HepG2 (cell line): ENCODE measurements at regions not wholly inside any gene's neighbourhood (a gene's known extent, or its start where the extent isn't known, plus 50 kb on each side); places are given as distances from the start of the nearest gene placed in this dataset.

ENCODE experiments used
- ATAC-seq: fragments of 200-7000 bp; cut with Tn5 transposase; 3 replicates; pipeline ENCODE4 v1.9.1; 2020; ENCODE audit warnings: mild to moderate bottlenecking, moderate library complexity
- BruUV-seq: library from RNA; stranded (reverse); fragments of 400-500 nt; replicated peaks from 2 replicates; lab custom pipeline; 2021; lab: Mats Ljungman, UMichigan
- CTCF ChIA-PET: fragments of 300-600 bp; formaldehyde crosslinking; extraction: SDS; loops from one replicate; lab custom pipeline; 2021; ENCODE audit warnings: low total read pairs, inconsistent platforms, low intra/inter-chr PET ratio; lab: Yijun Ruan, JAX
- POLR2A ChIA-PET: fragments of 350-600 bp; sonication (Branson Sonifier 250); formaldehyde crosslinking; loops from one replicate; lab custom pipeline; 2020; ENCODE audit warnings: antibody characterized with exemption, inconsistent platforms; lab: Yijun Ruan, JAX
- DNase-seq: peaks from one replicate; pipeline ENCODE4 v3.0.0-alpha.2; 2015; ENCODE audit warnings: low spot score
- FAIRE-seq: peaks from 3 replicates; lab custom pipeline; 2011; peaks lifted over from hg19 to GRCh38; lab: Jason Lieb, UNC
- H2AFZ ChIP-seq: one replicate; pipeline ENCODE4 v1.6.1; 2011; ENCODE audit warnings: low read length, inconsistent platforms
- H3K27ac ChIP-seq: fragments of 300-600 bp; 3 replicates; pipeline ENCODE4 v1.8.0; 2011; ENCODE audit warnings: mixed run types, mild to moderate bottlenecking, mixed read lengths, low read length, inconsistent platforms; ENCODE audit not compliant: insufficient read depth; ENCODE audit errors: extremely low read length
- H3K27me3 ChIP-seq, 2 experiments: fragments of 200-600 bp in 1 of 2; 2 replicates in 1 of 2; 3 replicates in 1 of 2; pipeline versions ENCODE4 v1.6.0 to v1.8.0; 2011; ENCODE audit warnings: low read length in 2 of 2, mild to moderate bottlenecking in 2 of 2, moderate library complexity in 2 of 2, inconsistent platforms in 1 of 2; ENCODE audit not compliant: insufficient read depth in 2 of 2, control insufficient read depth in 1 of 2
- H3K36me3 ChIP-seq, 2 experiments: fragments of 200-600 bp in 1 of 2; replicated peaks in 1 of 2; 2 replicates in 1 of 2; 3 replicates in 1 of 2; pipeline versions ENCODE4 v1.5.1 to v1.8.0; 2011; ENCODE audit warnings: low read length in 2 of 2, inconsistent platforms in 1 of 2; ENCODE audit not compliant: insufficient read depth in 2 of 2, control insufficient read depth in 1 of 2
- H3K4me1 ChIP-seq: 2 replicates; pipeline ENCODE4 v1.5.1; 2012; ENCODE audit warnings: low read length, inconsistent platforms; ENCODE audit not compliant: insufficient read depth
- H3K4me2 ChIP-seq: 2 replicates; pipeline ENCODE4 v1.6.0; 2011; ENCODE audit warnings: low read depth, low read length, inconsistent platforms
- H3K4me3 ChIP-seq, 3 experiments: fragments of 200-600 bp in 1 of 3; sonication (generic), shearing (Covaris generic) in 1 of 3; replicated peaks in 1 of 3; 2 replicates each; pipeline ENCODE4 v1.5.1; 2011 to 2016; ENCODE audit warnings: low read length in 3 of 3, inconsistent platforms in 2 of 3, low read depth in 2 of 3, mild to moderate bottlenecking in 2 of 3, control low read depth in 1 of 3, mixed read lengths in 1 of 3; ENCODE audit not compliant: insufficient read depth in 1 of 3
- H3K79me2 ChIP-seq: one replicate; pipeline ENCODE4 v1.6.1; 2011; ENCODE audit warnings: low read length, inconsistent platforms; ENCODE audit not compliant: insufficient read depth
- H3K9ac ChIP-seq: 2 replicates; pipeline ENCODE4 v1.6.0; 2011; ENCODE audit warnings: mild to moderate bottlenecking, low read depth, low read length, inconsistent platforms; ENCODE audit not compliant: insufficient read depth
- H3K9me3 ChIP-seq: 2 replicates; pipeline ENCODE4 v1.5.1; 2012; ENCODE audit warnings: mild to moderate bottlenecking, low read length
- H4K20me1 ChIP-seq: 2 replicates; pipeline ENCODE4 v1.6.0; 2011; ENCODE audit warnings: inconsistent platforms, mild to moderate bottlenecking, low read length, moderate library complexity; ENCODE audit not compliant: insufficient read depth
- FOXC1 ChIP-seq: sonication (generic); formaldehyde crosslinking; IDR thresholded peaks from 2 replicates; pipeline ENCODE4 v1.8.0; 2022; ENCODE audit warnings: mild to moderate bottlenecking, missing genetic modification reagents, borderline replicate concordance
- IKZF5 ChIP-seq: IDR thresholded peaks from 2 replicates; pipeline ENCODE4 v1.6.1; 2018; ENCODE audit warnings: missing genetic modification reagents, mild to moderate bottlenecking, missing compliant biosample characterization
- LCORL ChIP-seq, 2 experiments: fragments of 450-650 bp in 1 of 2; sonication (generic) in 1 of 2; formaldehyde crosslinking in 1 of 2; IDR thresholded peaks; 2 replicates each; pipeline versions ENCODE4 v1.5.0 to v1.6.1; 2017 to 2020; ENCODE audit warnings: antibody characterized with exemption in 1 of 2, missing genetic modification reagents in 1 of 2
- MLX ChIP-seq: IDR thresholded peaks from 2 replicates; pipeline ENCODE4 v1.6.1; 2016
- MYNN ChIP-seq: sonication (generic); formaldehyde crosslinking; IDR thresholded peaks from 2 replicates; pipeline ENCODE4 v1.4.0; 2020; ENCODE audit warnings: mild to moderate bottlenecking, low read depth, missing genetic modification reagents
- PRDM10 ChIP-seq: sonication (generic); formaldehyde crosslinking; IDR thresholded peaks from 2 replicates; pipeline ENCODE4 v1.4.0; 2020; ENCODE audit warnings: low read depth, missing genetic modification reagents
- RBAK ChIP-seq: sonication (generic); formaldehyde crosslinking; IDR thresholded peaks from 2 replicates; pipeline ENCODE4 v1.5.1; 2020; ENCODE audit warnings: mild to moderate bottlenecking, missing genetic modification reagents
- REXO4 ChIP-seq: sonication (generic); formaldehyde crosslinking; IDR thresholded peaks from 2 replicates; pipeline ENCODE4 v1.8.0; 2022; ENCODE audit warnings: missing genetic modification reagents, mild to moderate bottlenecking, borderline replicate concordance
- SKI ChIP-seq: fragments of 450-650 bp; IDR thresholded peaks from one replicate; pipeline ENCODE4 v1.6.1; 2018; ENCODE audit warnings: mild to moderate bottlenecking; ENCODE audit not compliant: partially characterized antibody
- SOX6 ChIP-seq, 2 experiments: fragments of 450-650 bp in 1 of 2; sonication (generic) in 1 of 2; formaldehyde crosslinking in 1 of 2; IDR thresholded peaks; 2 replicates each; pipeline versions ENCODE4 v1.4.0 to v1.6.1; 2017 to 2020; ENCODE audit warnings: antibody characterized with exemption in 1 of 2, mild to moderate bottlenecking in 1 of 2, missing genetic modification reagents in 1 of 2
- YY1 ChIP-seq: IDR thresholded peaks from 2 replicates; pipeline ENCODE4 v1.6.1; 2011; ENCODE audit warnings: low read length, low read depth, moderate library complexity, mild to moderate bottlenecking; ENCODE audit not compliant: insufficient read depth, insufficient replicate concordance
- ZNF281 ChIP-seq: sonication (generic); formaldehyde crosslinking; IDR thresholded peaks from 2 replicates; pipeline ENCODE4 v1.4.0; 2020; ENCODE audit warnings: missing genetic modification reagents, borderline replicate concordance
- ZNF484 ChIP-seq: sonication (generic); formaldehyde crosslinking; IDR thresholded peaks from 2 replicates; pipeline ENCODE4 v1.5.1; 2020; ENCODE audit warnings: mild to moderate bottlenecking, low read depth, missing genetic modification reagents, borderline replicate concordance
- WGBS: methylation state at CpG from one replicate; pipeline ENCODE4 v1.1.6; 2017; ENCODE audit warnings: low lambda C conversion rate; 5-methylcytosine and 5-hydroxymethylcytosine counted together
- in situ Hi-C: cut with HindIII; loops from 2 replicates; pipeline ENCODE4 v1.10.0; 2017; ENCODE audit warnings: low pct_unique_long_range_greater_than_20kb; ENCODE audit not compliant: extremely low pct_ligation_motif_present
- intact Hi-C: fragments of 100-400 bp; cut with micrococcal nuclease; formaldehyde crosslinking; loops from one replicate; pipeline ENCODE4 v1.10.0; 2022; ENCODE audit not compliant: unreplicated experiment

GRCh38 chr21:32868631-32869454, 97.3 kb upstream of the PAXBP1 start:
- Histone ChIP-seq H3K27me3 (peaks cover 2 to 8% of the 10 kb centered on the region in 2 experiments; a peak in 3 of 5 replicates), H3K9ac (no peak overlapping the region), H3K4me3 (no peak overlapping the region), H3K9me3 (no peaks in the 10 kb centered on the region), H3K36me3 (no peaks in the 10 kb centered on the region), H2AFZ (no peak overlapping the region), H3K27ac (no peak overlapping the region), H3K79me2 (no peaks in the 10 kb centered on the region), H4K20me1 (no peaks in the 10 kb centered on the region), H3K4me2 (no peak overlapping the region), H3K4me1 (no peaks in the 10 kb centered on the region)
- TF ChIP-seq PRDM10 (CRISPR knock-in tag), result no peak
- no peak for TF ChIP-seq SKI
- no peak for TF ChIP-seq ZNF281 (CRISPR knock-in tag)
- TF ChIP-seq MLX, result no peak
- TF ChIP-seq REXO4, result no peak
- no peak for TF ChIP-seq MYNN
- no peak for TF ChIP-seq LCORL (IDR thresholded peaks at IDR 0.05)
- TF ChIP-seq LCORL (CRISPR knock-in tag; IDR thresholded peaks at IDR 0.05), result no peak
- TF ChIP-seq FOXC1 (CRISPR knock-in tag), result no peak
- no peak for TF ChIP-seq SOX6 (IDR thresholded peaks at IDR 0.05)
- TF ChIP-seq SOX6 (CRISPR knock-in tag; IDR thresholded peaks at IDR 0.05), result no peak
- no peak for TF ChIP-seq ZNF484 (CRISPR knock-in tag)
- TF ChIP-seq IKZF5 (CRISPR knock-in tag), result no peak
- TF ChIP-seq RBAK (CRISPR knock-in tag), result no peak
- TF ChIP-seq YY1, result no peak
- ChIA-PET CTCF (no interaction called here), POLR2A (no interaction called here)
- DNase-seq (no peak), FAIRE-seq (no peak), ATAC-seq (no peak)
- in situ Hi-C loops, result no loop called here
- intact Hi-C loops, result no loop called here
- WGBS, result 1% methylated on average over 7 of the region's 11 CpGs
- BruUV-seq, result no TSS peak
